ENCODE measurements at regions not wholly inside any gene's neighbourhood (a gene's known extent, or its start where the extent isn't known, plus 50 kb on each side); places are given as distances from the start of the nearest gene placed in this dataset.

GRCh38 chr20:10807013-10807412 is 133.2 kb upstream of the JAG1 start:
- DNase-seq = no peak

- no peak for DNase-seq
Measured at GRCh38 chr20:10812759-10813327, 139.0 kb upstream of the JAG1 start.

GRCh38 chr20:10823585-10823984 is 149.8 kb upstream of the JAG1 start:
- no peak for DNase-seq

DNA sequence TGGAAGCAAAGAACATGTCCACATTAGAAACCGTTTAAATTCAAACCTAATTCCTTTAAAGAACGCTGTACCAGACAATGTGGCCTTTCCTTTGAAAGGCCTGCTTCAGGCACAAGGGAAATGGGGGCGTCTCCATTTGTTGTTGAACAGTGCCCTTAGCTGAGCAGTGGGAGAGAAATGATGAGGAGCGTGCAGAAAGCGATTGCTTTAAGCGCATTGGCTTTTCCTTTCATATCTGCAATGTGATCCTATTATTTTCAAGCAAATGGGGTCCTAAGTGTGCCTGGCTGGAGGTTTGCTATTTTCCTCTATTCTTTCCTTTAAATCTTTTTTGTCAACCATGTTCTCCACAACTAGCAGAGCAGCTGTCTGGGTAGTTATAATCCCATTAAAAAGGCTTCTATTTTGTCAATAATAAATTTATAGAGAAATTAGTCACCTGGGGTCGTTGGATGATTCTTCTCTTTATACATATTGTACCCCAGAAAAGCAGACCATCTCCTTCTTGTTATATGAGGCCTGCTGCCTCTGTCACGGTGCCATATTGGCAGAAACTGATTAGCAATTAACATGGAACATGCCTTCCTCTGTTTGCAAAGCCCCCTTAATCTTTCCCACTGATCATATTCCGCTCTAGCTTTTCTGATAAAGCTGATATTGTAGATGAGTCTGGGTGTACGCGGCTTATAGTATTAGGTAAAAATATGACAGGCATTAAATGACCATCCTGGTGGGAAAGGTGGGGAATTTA is 151.1 kb upstream of the JAG1 start:
- no peak for DNase-seq

DNA sequence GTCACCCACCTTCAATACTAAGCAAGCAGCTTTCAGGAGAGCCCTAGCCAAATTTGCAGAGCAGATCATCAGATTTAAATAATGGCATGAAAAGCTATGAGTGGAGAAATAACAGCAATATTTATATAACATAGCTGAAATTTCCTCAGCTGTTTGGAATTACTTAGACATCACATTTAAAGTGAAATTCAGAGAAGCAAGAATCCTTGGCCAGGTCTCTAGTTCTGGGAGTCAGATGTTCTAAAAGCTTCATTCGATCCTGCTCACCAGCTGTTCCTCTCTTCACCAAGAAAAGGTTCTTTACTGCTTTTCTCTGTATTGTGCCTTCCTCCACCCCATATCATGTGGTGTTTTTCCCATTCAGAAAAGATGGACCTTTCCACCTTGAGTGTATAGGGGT is 152.3 kb upstream of the JAG1 start:
- no peak for DNase-seq

DNA sequence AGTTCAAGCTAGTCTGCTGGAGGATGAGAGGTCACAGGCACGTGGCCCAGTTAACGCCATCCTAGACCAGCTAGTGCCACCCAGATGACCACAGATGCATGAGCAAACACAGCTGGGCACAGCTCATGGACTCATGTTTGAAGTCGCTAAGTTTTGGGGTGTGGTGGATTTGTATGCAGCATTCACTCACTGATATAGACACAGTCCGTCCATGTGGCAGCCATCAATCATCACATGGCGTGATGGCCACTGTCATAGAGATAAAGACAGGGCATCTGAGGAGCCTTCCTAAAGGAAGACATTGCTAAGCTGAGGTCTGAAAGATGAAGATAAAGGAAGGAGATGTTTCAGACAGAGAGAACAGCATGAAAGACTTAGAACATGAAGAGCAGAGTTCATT is 154.4 kb upstream of the JAG1 start:
- DNase-seq = no peak

DNA sequence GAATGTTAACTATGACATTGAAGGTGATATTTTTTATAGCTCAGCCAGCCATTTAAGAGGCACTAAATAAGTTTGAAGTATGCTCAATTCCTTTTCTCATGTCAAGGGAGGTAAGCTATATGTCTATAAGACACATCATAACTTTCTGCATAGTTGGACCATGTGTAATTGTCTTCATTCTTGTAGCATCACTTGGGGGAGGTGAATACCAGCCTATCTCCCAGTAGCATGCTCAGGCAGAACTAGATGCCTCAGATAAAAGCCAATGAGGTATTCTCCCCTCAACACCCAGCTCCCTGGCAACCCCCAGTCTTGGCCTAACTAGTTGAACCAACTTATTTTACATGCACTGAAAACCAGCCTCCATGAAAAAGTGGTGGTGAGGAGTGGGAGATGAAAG is 158.3 kb upstream of the JAG1 start:
- peak; percentile 16 for DNase-seq

DNA sequence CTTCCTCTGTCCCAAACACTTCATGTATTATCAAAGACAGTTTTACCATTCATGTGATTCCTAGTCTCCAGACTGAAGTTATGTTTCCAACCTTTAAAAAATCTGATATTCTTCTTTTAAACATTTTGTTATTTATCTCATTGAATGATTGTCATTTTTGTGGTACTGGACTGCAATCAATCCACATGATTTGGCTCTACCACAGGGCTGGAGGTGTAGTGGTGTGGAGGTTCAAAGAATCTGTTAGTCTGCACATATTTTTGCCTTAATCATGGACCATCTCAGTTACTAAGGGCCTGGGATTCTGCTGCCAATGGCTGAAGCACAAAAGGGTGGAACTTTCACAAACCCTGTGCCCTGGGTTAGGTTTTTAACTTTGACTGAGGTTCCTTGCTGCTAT is 164.1 kb upstream of the JAG1 start:
- DNase-seq = no peak

- DNase-seq = no peak
Measured at GRCh38 chr20:10842116-10842515, 168.3 kb upstream of the JAG1 start.

- no peak for DNase-seq
Measured at GRCh38 chr20:10843146-10843711, 169.4 kb upstream of the JAG1 start.

GRCh38 chr20:10846766-10847165 is 173.0 kb upstream of the JAG1 start:
- DNase-seq = no peak

DNA sequence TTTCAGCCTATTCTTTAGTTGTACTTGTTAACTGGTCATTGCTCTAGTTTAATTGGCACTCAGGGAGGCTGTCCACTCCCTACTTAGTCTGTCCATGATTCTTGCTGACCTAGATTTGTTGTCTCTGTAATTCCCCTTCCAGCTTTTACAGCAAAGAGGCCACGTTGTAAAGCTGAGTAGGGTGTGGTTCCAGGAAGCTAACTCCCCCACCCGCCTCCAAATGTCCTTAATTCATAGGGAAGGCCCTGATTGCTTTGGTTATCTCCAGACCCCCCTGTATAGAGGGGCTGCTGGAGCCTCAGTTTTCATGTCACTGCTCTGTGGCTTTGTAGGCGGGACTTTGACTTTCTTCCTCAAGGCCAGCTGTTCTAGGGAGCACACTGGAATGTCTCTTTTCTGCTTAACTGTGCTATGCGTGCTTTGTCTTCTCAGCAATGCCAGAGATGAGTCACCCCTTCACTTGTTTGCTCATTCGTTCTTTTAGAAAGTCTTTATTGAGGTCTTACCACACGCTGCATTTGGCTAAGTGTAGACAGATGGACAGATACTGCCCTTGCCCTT is 175.1 kb upstream of the JAG1 start:
- peak; percentile 84 for DNase-seq

- no peak for DNase-seq
Measured at GRCh38 chr20:10853176-10853575, 179.4 kb upstream of the JAG1 start.

DNA sequence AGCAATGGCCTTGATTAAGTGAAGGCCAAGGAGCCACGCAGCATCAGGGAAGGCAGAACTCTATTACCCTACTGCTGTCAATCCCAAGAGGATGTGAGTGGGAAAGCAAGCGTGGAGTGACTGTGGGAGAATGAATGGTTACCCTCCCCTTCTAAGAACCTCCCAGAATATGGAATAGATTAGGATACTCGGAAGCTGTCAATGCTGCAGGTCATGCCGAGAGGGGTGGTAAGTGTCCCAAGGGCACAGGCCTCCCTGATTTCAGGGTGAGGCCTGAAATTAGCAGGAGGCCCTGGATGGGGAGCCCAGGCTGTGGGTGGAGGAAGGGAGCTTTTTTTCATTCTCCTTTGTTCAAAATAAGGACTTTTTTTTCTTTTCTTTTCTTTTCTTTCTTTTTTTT is 179.9 kb upstream of the JAG1 start:
- DNase-seq = no peak

- DNase-seq = no peak
Measured at GRCh38 chr20:10854976-10855375, 181.2 kb upstream of the JAG1 start.

GRCh38 chr20:10855778-10856177 is 182.0 kb upstream of the JAG1 start:
- no peak for DNase-seq

- peak; percentile 27 for DNase-seq
Measured at GRCh38 chr20:10856237-10857015, 182.6 kb upstream of the JAG1 start.

- peak; percentile 96 for DNase-seq
Measured at GRCh38 chr20:10857352-10858070, 183.7 kb upstream of the JAG1 start.

- DNase-seq = peak; percentile 88
Measured at GRCh38 chr20:10861090-10861489, 187.3 kb upstream of the JAG1 start.

DNA sequence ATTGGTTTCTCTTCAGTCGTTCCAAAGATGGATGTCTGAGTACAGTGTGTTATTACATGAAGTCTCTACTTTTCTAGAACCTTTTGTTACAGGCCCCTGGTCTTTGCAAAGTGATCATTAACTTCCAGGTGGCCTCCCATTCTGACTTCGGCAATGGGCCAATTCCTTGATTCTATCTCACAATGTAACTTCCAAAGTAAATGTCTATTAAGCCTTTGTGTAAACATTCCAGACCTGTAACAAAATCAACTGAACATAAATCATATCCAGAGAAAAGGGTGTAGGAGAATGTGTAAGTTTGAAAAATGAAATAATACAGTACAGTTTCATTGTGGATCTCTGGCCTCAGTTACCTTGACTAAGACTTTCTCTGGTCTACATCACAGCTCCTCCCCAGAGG is 187.8 kb upstream of the JAG1 start:
- DNase-seq = peak; percentile 87

GRCh38 chr20:10863337-10864060 is 189.7 kb upstream of the JAG1 start:
- peak; percentile 95 for DNase-seq

DNA sequence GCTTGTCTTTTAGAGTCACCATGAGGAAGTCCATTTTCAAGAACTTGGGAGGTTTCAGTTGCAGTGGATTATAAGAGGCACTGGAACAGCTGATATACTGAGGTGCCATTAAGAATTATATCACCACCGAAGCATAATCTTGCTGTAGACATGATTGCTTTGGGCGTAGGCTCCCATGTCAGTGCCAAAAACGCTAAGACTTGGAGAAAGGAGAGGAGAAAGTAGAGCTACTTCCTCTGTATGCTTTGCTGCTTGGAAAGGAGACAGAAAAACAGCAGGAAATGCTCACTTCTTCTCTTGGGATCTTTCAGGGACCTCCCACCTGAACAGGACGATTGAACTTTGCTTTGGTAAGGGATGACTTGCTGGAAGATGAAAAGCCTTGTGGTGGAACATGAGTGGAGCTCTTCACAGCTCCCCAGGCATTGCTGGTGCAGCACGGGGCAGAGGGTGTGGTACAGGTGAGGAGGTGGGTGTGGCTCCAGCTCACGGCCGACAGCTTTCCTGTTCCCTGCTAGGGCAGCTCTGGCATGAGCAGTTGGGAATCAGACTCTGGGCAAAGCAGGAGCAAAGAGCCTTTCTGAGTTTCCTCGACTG is 190.4 kb upstream of the JAG1 start:
- peak; percentile 68 for DNase-seq
